T-helper 2 cell treated with Interferon-gamma antibody and Interleukin-4, amounts not matched to agents 100 ng/mL and 5 ng/mL, for 36 hours (primary cell): ENCODE measurements at regions not wholly inside any gene's neighbourhood (a gene's known extent, or its start where the extent isn't known, plus 50 kb on each side); places are given as distances from the start of the nearest gene placed in this dataset.

Source experiments
- intact Hi-C: fragments of 100-400 bp; cut with micrococcal nuclease; formaldehyde crosslinking; loops from one replicate; pipeline ENCODE4 v1.15.1; 2023

DNA sequence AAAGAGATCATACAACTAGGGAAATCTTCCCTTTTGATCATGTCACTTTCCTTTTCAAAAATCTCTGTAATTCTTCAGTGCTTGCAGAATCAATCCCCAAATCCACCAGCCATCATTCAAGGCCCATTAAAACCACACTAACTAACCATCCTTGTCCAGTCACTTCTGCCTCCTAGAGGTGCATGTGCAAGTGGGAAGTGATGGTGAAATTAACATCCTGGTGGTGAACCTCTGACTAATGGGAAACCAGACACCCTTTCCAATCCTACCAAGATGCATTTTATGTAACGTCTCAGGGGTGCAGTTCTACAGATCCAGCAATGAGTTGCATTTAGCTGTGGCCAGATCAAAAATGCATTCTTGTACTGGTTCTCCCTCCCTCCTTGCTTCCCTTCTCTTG, 341.8 kb downstream of the RAPGEF2 start:
- intact Hi-C loops, result loop anchor here (5.0 to 10.0 kb wide), 3 partner anchors 240 to 720 kb away; partner anchors contain the start of gene PPID

DNA sequence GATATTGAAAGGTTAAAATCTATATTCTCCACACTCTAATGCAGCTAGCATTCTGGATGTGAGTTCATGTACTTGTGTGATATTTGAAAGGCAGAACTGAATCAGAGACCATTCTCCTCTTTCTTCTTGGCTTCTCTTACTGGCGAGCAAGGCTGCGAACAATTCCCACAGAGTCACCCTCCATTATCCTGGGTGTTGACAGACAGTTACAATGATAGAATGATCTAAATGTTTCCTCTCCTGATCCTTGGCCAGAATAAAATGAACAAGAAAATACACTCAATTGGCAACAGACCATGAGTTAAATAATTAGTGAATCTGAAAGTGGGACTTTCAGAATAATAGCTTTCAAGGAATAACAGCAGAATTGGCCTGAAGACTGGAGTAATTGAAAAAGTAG, 342.8 kb downstream of the RAPGEF2 start:
- intact Hi-C loops, result loop anchor here (2.0 to 10.0 kb wide), 4 partner anchors 241 to 1193 kb away; partner anchors contain the start of gene PPID

DNA sequence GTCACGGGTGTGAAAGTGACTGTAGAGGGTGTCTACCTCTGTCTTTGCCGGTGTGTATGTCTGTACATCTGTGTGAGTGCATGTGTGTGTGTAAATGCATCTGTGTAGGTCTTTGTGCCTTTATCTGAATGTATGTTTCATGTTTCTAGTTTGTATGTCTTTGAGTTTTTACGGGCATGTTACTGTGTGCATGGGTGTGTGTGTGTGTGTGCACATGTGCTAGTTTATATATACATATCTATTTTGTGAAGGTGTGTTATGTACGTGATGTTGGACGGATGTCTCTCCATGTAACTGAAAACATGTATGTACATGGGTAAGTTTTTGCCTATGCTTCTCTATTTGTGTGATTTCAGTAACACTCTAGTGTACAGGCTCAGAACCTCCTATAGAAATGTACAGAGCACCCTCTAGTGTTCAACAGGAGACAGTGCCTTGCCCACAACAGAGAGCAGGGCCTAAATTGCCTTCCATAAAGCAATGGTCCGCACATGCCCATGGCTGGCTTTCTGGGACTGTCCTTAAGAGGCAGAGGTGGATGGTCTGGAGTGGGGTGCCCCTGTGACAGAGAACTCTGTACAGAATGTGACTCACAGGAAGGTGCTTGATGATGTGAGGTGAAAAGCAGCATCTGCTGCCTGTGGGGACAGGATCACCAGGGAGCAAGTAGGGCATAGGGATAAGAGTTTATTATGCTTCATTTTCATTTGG, 343.5 kb downstream of the RAPGEF2 start:
- intact Hi-C loops, result loop anchor here (2.0 to 10.0 kb wide), 4 partner anchors 242 to 1194 kb away; partner anchors contain the start of gene PPID

DNA sequence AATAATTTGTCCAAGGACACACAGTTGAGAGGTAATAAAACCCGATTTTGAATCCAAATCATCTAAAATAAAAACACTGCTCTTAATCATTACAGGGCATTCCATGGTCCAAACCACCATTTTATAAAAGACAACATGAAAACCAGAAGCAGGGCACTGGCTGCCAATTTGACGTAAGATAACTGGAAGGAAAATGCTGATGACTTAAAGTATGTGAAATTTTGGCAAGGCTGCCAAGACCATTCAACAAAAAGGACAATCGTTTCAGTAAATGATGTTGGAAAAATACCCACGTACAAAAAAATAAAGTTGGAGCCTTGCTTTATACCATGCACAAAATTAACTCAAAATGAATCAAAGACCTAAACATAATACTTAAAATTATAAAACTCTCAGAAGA, 344.4 kb downstream of the RAPGEF2 start:
- intact Hi-C loops, result loop anchor here (2.0 to 10.0 kb wide), 4 partner anchors 242 to 1194 kb away; partner anchors contain the start of gene PPID

DNA sequence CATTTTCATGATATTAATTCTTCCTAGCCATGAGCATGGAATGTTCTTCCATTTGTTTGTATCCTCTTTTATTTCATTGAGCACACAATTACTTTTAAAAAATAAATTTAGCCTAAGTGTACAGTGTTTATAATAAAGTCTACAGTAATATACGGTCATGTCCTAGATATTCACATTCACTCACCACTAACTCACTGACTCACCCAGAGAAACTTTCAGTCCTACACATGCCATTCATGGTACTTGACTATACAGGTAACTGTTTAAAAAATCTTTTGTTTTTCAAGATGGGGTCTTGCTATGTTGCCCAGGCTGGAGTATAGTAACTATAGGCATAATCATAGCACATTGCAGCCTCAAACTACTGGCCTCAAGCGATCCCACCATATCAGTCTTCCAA, 348.1 kb downstream of the RAPGEF2 start:
- intact Hi-C loops, result no loop called here

DNA sequence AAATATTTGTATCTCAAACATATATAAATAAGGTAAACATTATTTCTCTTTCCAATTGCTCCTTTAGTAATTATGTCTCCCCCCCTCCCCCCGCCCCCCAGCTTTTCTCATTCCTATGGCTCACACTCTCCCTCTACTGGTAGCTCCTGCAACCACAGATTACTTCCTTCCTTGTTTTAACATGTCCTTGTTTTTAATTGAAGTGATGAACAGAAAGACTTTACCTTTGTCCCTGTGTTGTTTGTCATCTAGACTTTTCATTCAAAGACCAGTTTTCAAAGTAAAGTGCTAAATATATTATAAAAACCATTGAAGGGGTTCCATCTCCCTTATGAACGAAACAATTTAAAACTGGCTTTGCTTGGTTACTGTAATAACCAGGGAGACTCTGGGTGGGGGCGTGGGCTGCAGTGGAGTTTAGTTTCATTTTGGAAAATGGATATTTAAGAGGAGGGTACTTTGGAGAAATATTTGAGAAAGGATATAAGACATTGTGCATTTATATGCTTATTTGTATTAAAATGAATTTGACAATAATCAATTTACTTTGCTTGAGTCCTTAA, 352.9 kb downstream of the RAPGEF2 start:
- intact Hi-C loops, result no loop called here

DNA sequence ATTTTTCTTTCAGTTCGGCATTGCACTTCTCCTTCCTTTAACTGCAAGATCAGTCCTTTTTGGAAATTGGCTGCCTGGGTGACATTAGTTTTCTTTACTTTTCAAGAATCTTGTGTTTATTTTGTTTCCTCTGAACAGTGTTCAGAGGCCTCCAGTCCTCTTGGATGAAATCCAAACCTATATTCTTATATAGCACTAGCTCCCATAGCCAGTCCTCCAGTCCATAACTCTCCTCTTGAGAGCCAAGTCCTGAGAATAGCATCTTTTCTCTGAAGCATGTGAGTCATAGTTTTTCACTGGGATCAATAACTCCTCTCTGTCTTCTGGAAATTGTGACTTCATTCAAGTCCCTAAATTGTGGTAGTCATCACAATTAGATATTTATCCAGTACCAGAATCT, 357.5 kb downstream of the RAPGEF2 start:
- intact Hi-C loops, result no loop called here

DNA sequence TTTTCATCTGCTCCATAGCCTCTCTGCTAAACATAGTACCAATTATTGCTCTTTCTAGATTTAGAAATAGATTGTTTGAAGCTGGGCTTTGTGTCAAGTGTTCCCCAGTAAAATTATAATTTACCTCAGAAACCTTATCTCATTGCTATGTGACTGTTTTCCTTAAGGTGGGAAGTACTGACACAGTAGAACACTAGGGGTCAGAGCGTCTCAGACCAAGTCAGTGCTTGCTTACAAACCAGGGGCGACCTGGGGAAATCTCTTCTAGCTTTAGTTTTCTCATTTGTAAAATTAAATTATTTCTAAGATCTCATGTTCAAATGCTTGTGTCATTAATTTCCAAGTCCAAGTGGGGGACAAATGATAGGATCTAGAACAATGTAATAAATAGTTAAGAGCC, 360.4 kb downstream of the RAPGEF2 start:
- intact Hi-C loops, result no loop called here

DNA sequence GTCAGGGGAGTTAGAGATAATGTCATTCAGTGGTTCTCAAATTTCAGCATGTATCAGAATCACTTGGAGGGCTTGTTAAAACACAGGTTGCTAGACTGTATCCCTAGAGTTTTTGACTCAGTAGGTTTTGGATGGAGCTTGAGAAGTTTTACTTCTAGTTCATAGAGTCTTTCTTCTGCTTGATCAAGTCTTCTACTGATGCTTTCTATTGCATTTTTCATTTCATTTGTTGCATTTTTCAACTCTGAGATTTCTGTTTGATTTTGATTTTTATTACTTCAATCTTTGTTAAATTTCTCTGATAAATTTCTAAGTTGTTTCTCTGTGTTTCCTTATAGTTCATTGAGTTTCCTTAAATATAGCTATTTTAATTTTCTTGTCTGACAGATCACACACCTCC, 361.4 kb downstream of the RAPGEF2 start:
- intact Hi-C loops, result no loop called here

DNA sequence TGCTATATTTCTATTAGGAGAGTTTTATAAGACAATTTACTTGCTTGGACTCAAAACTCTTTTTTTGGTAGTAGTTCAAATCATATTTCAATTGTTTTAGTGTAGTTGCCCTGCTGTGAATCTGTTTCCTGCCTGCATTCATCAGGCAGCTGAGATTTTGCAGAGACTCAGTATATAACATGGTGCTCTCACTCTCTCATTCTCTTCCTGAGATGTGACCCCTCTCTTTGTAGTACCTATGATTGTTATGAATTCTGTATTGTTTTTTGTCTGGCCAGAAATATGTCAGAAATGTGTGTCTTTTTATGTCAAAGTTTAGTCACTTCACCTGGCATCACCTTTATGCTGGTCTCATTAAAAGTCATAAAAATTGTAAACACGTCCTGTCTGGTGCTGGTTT, 374.0 kb downstream of the RAPGEF2 start:
- intact Hi-C loops, result no loop called here

DNA sequence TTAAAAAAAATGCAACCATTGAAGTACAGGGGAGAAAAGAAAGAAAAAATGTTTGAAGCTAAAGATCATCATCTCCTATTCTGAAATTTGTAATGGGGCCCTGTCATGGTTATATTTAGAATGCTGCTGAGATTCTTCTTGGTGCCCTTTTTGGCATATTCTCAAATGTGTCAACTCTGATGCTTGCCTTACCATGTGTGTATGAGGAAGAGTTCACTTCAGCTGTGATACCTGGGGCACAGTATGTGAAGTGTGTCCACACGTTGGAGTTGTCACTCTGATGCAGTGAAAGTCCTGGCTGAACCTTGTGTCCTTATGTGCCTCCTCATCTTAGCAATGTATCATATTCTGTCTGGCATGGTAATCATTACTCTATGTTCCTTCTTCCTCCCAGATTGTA, 377.9 kb downstream of the RAPGEF2 start:
- intact Hi-C loops, result no loop called here

DNA sequence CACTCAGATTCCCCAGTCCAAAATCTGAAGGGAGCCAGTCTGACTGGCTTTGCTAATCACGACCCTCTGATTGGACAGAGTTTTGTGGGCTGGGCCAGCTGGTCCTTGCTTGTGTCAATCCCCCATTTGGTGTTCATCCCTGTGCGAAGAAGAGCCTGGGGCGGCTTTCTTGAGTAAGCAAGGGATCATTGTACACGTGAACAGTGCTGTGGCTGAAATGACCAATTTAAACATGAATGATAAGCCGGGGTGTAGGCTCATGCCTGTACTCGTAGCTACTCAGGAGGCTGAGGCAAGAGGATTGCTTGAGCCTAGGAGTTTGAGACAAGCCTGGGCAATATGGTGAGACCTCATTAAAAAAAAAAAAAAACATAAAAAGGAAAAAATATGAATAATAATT, 379.1 kb downstream of the RAPGEF2 start:
- intact Hi-C loops, result no loop called here

DNA sequence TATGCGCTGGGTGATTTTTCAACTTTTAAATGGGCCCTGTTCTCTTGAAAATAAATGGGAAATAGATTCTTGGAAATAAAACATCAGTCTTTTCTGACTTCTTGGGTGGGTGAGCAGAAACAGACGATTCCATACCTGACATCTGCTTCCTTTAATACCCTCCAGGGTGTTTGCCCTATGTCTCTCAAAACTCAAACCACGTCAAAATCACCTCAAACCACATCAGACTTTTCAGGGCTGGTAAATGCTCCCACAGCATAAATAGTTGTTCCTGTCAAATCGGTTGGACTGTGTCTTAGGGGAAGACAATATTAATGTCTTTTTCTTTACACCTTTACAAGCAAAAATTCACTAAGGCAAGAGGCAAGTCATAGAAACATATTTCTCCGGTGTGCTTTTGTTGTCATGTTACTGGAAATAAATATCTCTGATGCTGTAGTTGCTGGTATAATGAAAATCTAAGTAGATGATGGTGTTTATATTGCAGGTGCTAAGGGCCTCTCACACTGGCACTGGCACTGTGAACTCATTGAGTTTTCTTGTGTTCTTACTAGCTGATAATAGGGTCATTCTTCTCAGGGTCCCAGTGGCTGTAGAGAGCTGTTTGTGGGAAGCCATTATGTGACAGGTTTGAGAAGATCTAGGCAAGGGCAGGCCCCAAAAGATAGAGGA, 380.4 kb downstream of the RAPGEF2 start:
- intact Hi-C loops, result no loop called here

DNA sequence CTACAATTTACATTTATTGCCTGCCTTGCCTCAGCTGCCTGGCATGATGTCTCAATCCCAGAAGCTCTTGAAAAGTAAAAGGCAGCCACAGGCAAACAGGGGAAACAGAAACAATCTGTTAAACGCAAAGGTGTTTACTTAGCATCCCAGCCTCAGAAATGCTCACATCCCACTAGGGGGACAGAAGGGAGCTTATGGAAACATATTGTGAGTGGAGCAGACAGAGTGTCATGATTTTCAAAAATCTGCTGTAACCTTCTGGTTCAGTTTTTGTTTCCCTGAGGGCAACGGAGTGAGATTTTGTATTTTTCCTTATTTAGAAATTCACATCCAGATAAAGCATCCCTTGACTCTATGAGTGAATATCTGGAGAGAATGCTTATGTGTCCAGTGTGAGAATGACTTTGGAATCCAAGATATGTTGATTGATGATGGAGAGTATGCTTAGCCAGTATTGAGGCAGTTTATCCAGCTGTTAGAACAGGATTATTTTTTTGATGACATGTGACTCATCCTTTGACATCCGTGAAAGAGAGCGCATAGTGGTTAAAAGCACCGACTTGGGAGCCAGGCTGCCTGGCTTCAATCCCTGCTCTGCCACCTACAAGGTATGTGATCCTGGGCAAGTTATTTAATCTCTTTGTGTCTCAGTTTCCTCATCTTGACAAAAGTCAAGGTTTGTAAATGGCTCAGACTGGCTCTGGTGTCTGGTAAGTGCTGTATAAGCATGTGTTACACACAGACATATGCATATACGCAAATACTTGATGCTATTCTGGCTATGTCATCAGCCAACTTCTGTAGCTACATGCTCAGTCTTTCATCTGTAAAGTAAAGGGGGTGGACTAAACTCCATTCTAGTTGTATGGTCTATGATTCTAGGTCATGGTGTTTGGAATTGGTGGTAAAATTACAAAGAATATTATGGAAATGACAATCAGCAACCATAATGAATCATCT, 381.2 kb downstream of the RAPGEF2 start:
- intact Hi-C loops, result no loop called here

DNA sequence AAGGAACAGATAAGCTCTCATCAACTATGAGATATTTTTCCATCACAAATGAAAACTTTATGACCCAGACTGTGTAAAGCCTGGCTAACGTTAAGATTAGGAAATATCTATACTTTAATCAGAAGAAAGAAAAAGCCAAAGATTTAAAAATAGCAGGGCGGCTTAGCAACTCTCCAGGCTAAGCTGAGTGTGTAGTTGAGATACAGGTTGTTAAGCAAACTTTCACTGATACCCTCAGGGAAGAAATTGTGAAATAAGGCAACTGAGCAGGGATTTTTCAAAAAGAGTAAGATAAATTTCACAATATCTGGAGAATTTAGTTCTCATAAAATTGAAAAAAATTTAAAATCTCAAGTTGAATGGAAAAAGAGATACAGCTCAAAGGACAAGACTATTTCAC, 382.0 kb downstream of the RAPGEF2 start:
- intact Hi-C loops, result loop anchor here (5.0 kb wide), 2 partner anchors 277 to 462 kb away; no protein-coding TSS in a partner anchor

DNA sequence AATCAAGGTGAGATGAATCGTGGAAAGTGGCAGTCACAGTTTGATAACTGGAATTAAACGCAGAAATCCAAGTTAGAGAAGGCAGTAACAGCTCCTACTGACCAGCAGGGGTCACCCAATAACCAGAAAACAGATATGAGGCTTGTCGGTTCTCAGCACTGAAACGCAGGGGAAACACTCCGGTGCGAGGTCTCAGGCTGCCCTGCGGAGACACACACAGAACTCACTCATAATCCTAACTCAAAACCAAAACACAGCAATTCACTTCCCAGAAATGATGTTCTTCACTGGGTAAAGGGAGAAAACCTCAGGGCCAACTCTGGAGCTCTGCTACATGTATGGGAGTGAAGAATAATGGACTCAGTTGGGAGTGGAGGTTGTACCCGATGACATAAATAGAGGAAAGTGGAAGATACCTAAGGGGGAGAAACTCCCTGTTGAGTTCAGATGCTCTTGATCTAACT, 384.4 kb downstream of the RAPGEF2 start:
- intact Hi-C loops, result loop anchor here (5.0 kb wide), 2 partner anchors 275 to 460 kb away; no protein-coding TSS in a partner anchor

DNA sequence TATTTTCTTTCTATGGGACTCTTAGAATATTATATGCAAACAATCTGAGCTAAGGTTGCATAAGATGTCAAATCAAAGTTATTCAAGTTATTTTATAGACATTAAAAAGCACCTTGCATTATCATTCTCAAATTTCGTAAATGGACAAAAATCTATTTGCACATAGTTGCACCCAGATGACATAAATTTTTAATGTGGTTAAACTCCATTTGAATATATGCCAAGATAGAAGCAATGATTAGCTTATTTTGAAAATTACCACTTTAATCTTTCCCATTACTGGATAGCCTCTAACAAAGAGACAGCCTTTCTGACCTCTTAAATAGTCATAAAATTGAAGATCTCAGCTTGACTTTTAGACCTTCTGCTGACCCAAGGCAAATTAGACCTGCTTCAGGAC, 386.8 kb downstream of the RAPGEF2 start:
- intact Hi-C loops, result loop anchor here (5.0 kb wide), 2 partner anchors 273 to 458 kb away; no protein-coding TSS in a partner anchor

DNA sequence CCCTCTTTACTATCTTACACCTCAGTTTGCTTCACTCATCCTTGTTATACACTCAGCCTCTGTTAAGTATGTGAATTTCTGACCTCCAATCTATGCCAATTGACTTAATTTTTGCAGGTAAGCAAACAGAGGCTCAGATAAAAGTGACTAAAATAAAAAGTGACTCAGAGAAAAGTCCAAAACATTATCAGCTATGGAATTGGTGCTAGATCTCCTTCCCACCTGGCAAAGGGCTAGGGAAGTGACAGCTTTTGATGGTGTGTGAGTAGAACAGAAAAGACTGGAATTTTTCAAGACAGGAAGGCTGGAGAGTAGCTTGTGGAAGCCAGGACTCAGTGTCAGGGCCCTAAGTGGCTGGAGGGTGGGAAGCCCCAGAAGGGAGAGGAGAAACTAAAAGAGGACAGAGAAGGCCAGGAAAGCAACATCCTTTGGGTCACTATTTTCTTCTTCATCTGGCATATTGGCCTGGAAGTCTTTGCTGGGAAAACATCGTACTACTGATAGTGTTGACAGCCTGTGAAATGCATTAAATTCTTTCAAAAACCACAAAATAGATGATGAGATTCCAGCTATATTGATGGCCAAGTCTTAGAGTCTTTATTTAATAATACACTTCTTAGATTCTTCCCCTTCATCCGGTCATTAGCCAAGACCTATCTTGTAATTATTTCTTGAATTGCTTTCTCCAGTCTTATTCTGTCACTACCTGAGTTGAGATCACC, 392.8 kb downstream of the RAPGEF2 start:
- intact Hi-C loops, result no loop called here

DNA sequence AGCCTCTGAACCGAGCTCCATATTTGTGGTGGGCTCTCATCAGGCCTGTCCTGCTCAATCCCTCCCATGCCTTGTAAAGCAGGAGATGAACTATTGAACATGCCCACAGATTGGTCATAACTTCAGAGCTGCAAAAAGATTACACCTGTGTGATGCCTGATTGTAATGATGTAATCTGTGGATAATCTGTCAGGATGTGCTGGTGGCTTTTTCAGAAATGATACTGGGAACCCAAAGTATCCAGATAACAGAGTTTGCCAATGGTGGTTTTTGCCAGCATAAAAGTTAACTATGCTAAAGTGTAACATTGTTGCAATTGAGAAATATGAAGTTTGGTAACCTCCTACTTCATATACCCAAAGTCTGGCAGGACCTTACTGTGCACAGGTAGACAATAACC, 393.4 kb downstream of the RAPGEF2 start:
- intact Hi-C loops, result no loop called here

DNA sequence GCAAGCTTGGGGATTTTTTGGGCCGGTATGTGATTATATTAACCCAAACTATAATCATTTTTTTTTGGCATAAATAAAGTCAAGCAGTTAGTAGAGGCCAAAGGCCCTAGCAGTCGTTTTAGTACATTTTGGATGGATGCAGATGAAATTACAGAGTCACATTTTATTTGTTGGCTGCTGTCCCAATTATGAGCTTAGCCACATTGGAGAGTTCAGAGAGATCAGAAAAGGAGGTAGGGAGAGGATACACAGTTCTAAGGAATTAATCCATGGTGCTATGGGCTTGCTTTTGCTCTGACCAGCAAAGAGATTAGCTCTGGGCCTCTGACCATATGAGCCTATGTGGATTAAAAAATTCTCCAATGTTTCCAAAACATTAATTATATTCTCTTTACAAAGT, 395.1 kb downstream of the RAPGEF2 start:
- intact Hi-C loops, result no loop called here
